Astrocyte of the cerebellum (primary cell): ENCODE measurements at regions not wholly inside any gene's neighbourhood (a gene's known extent, or its start where the extent isn't known, plus 50 kb on each side); places are given as distances from the start of the nearest gene placed in this dataset.

ENCODE experiments used
- DNase-seq: peaks from one replicate; pipeline ENCODE4 v3.0.0-alpha.2; 2011; ENCODE audit warnings: low read depth
- H3K4me3 ChIP-seq: 2 replicates; pipeline ENCODE4 v1.5.1; 2011; ENCODE audit warnings: mild to moderate bottlenecking, low read depth, low read length, moderate library complexity
- in situ Hi-C: cut with HindIII; loops from 2 replicates; pipeline ENCODE4 v1.10.0; 2017; ENCODE audit warnings: low sequenced_read_pairs
- TF ChIP-seq, protein P1 (sequence below): IDR thresholded peaks from 2 replicates; pipeline ENCODE4 v1.5.1; 2012; ENCODE audit warnings: low read length, low read depth, moderate library complexity, mild to moderate bottlenecking; ENCODE audit errors: missing control alignments

GRCh38 chr1:193411714-193412113 lies 225.3 kb upstream of the B3GALT2 start:
- in situ Hi-C loops, result no loop called here
- no peak for DNase-seq

GRCh38 chr1:193411215-193411614 lies 224.8 kb upstream of the B3GALT2 start:
- in situ Hi-C loops, result no loop called here
- H3K4me3 ChIP-seq, result no peak overlapping the region
- TF ChIP-seq, protein P1, sequence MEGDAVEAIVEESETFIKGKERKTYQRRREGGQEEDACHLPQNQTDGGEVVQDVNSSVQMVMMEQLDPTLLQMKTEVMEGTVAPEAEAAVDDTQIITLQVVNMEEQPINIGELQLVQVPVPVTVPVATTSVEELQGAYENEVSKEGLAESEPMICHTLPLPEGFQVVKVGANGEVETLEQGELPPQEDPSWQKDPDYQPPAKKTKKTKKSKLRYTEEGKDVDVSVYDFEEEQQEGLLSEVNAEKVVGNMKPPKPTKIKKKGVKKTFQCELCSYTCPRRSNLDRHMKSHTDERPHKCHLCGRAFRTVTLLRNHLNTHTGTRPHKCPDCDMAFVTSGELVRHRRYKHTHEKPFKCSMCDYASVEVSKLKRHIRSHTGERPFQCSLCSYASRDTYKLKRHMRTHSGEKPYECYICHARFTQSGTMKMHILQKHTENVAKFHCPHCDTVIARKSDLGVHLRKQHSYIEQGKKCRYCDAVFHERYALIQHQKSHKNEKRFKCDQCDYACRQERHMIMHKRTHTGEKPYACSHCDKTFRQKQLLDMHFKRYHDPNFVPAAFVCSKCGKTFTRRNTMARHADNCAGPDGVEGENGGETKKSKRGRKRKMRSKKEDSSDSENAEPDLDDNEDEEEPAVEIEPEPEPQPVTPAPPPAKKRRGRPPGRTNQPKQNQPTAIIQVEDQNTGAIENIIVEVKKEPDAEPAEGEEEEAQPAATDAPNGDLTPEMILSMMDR, result no peak
- DNase-seq, result no peak

More at GRCh38 chr1:193411714-193412113, 225.3 kb upstream of the B3GALT2 start:
- H3K4me3 ChIP-seq, result no peak overlapping the region
- TF ChIP-seq, protein P1, result no peak

- DNase-seq, result peak; percentile 64
- no peak overlapping the region for H3K4me3 ChIP-seq
- in situ Hi-C loops, result no loop called here
- TF ChIP-seq, protein P1, result no peak
Observed at GRCh38 chr1:193408782-193409293, 222.4 kb upstream of the B3GALT2 start.

- in situ Hi-C loops, result no loop called here
- TF ChIP-seq, protein P1, result peak; percentile 58
- peak; percentile 40 for DNase-seq
- H3K4me3 ChIP-seq, result no peak overlapping the region
Observed at GRCh38 chr1:193406901-193407300, 220.5 kb upstream of the B3GALT2 start.

DNA sequence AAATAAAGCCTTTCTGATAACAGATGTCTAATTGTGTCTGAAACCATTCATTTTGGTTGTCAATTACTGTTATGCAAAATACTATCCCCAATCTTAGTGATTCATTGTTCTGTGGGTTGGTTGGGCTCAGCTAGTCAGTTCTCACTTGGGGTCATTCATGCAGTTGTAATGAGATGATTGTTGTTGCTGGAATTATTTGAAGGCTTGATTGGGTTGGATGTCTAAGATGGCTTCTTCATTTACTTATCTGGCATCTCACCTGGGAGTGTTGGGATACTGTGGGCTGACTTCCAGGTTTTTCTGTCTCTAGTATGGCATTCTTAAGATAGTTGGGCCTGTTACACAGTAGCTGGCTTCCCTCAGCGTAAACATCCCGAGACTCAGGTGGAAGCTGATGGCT lies 217.8 kb upstream of the B3GALT2 start:
- no peak for DNase-seq
- H3K4me3 ChIP-seq, result no peak overlapping the region
- in situ Hi-C loops, result no loop called here
- TF ChIP-seq, protein P1, result no peak

DNA sequence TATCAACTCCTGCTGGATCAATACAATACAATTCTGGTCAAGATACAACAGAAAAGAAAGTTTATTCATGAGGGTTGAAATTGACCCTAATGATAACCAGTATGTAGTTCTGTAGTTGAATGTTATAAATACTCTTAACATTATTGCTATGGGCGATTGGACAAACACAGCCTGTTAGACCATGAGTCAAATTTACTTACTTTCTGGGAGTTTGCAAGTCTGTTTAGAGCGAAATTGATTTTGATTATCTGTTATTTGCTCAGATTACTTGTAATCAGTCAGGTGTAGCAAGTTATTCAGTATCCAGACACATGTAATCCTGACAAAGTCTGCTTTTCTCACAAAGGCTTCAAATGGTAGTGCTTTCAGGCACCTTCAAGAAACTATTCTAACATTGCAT lies 216.6 kb upstream of the B3GALT2 start:
- DNase-seq, result no peak
- H3K4me3 ChIP-seq, result no peak overlapping the region
- TF ChIP-seq, protein P1, result no peak
- in situ Hi-C loops, result no loop called here
